ENCODE measurements at regions not wholly inside any gene's neighbourhood (a gene's known extent, or its start where the extent isn't known, plus 50 kb on each side); places are given as distances from the start of the nearest gene placed in this dataset.

DNA sequence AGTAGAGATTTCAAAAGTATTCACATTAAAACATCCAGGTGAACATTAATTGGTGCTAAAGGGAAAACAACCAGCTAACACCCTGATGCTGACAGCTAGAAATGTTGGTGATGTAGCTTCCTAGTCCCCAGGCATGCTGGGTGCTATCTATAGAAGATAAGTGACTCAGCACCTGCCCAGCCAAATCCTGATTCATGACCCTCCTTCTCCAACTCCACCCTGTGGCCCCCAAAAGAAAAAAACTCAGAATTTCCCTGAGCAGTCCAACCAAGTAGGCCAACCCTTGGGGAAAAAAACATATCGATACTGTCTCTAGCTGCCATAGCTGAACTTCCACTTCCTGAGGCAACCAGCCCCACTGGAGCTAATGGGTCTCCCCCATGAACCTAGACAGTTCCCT is 197.6 kb upstream of the KLF3 start:
- intact Hi-C loops (cut with micrococcal nuclease) = no loop called here
- no peak overlapping the region for H3K9ac ChIP-seq (ENCODE audit: low read length)
- 0 out of 4 replicates have a peak, but pooled peaks cover 0 to 5% of the 10 kb centered on the region in 2 experiments for H3K9me3 ChIP-seq (ENCODE audit: control insufficient read depth in 1 of 2, insufficient read depth in 1 of 2, low read depth in 1 of 2, low read length in 2 of 2)
- no peaks in the 10 kb centered on the region for H3K79me2 ChIP-seq (ENCODE audit: insufficient read depth, low read length)
- DNase-seq (ENCODE audit: low read depth, low spot score) (no peak), ATAC-seq (no peak; the same call in 1 of the 2 replicates)
- no peaks in the 10 kb centered on the region for H4K20me1 ChIP-seq (ENCODE audit: insufficient read depth)
- no peaks in the 10 kb centered on the region for H3K9me2 ChIP-seq (ENCODE audit: insufficient read depth)
- H3K27me3 ChIP-seq (ENCODE audit: insufficient read depth, low read length) = no peaks in the 10 kb centered on the region
- no peak for TF ChIP-seq JUND (IDR thresholded peaks at IDR 0.05)
- no peak for TF ChIP-seq CEBPB (IDR thresholded peaks at IDR 0.05; ENCODE audit: low read depth)
- TF ChIP-seq TCF7L2 (IDR thresholded peaks at IDR 0.05; ENCODE audit: borderline replicate concordance, extremely low read depth, insufficient read depth, insufficient read length) = no peak
- TF ChIP-seq YY1 (IDR thresholded peaks at IDR 0.05; ENCODE audit: extremely low read depth, insufficient replicate concordance, low read depth, low read length) = no peak
- TF ChIP-seq CBX3 (IDR thresholded peaks at IDR 0.05; ENCODE audit: low read depth) = no peak
- H3K36me3 ChIP-seq (ENCODE audit: control insufficient read depth in 1 of 2, insufficient read depth in 2 of 2, low read length in 2 of 2) = no peaks in the 10 kb centered on the region
- RAD21 ChIA-PET (ENCODE audit: low non-redundant PET in 1 of 2, low total read pairs in 2 of 2, uncharacterized antibody in 2 of 2, unreplicated experiment in 2 of 2) = no interaction called here
- CTCF ChIA-PET = no interaction called here
- peaks cover 0 to 7% of the 10 kb centered on the region in 2 experiments; a peak in 1 of 4 replicates for H3K4me1 ChIP-seq (ENCODE audit: control insufficient read depth in 1 of 2, insufficient read depth in 2 of 2, low read length in 2 of 2)
- POLR2A ChIA-PET = no interaction called here
- no peak overlapping the region for H3K4me3 ChIP-seq (replicated peaks in 1 of 2; ENCODE audit: low read depth in 1 of 2, low read length in 2 of 2)
- H3K4me2 ChIP-seq (ENCODE audit: low read length) = no peak overlapping the region
- H3K27ac ChIP-seq (ENCODE audit: low read depth, low read length) = no peak overlapping the region
- no TSS peak for BruUV-seq (replicated peaks)
- H2AFZ ChIP-seq (ENCODE audit: low read depth, low read length, poor library complexity, severe bottlenecking) = no peak overlapping the region

DNA sequence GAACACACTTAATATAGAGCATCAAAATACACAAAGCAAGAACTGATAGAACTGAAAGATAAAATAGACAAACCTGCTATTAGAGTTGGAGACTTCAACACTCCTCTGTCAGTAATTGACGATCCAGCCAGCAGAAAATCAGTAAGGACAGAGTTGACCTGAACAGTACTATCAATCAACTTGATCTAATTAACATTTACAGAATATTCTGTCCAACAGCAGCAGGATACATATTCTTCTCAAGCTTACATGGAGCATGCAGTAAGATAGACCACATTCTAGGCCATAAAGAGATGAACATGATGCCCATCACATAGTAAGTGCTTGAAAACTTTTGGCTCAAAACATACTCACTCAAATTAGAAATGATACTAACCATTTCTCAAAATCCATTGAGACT is 196.7 kb upstream of the KLF3 start:
- H3K9ac ChIP-seq (ENCODE audit: low read length) = no peak overlapping the region
- DNase-seq (ENCODE audit: low read depth, low spot score) (no peak), ATAC-seq (no peak)
- RAD21 ChIA-PET (ENCODE audit: low non-redundant PET in 1 of 2, low total read pairs in 2 of 2, uncharacterized antibody in 2 of 2, unreplicated experiment in 2 of 2) = no interaction called here
- H3K36me3 ChIP-seq (ENCODE audit: control insufficient read depth in 1 of 2, insufficient read depth in 2 of 2, low read length in 2 of 2) = no peaks in the 10 kb centered on the region
- no peaks in the 10 kb centered on the region for H3K9me2 ChIP-seq (ENCODE audit: insufficient read depth)
- TF ChIP-seq SP1 (IDR thresholded peaks at IDR 0.05; ENCODE audit: low read depth) (no peak), POLR2A (IDR thresholded peaks at IDR 0.05; ENCODE audit: borderline replicate concordance, extremely low read depth, insufficient read depth, insufficient read length) (no peak), ZFX (IDR thresholded peaks at IDR 0.05) (no peak)
- 0 out of 4 replicates have a peak, but pooled peaks cover 0 to 5% of the 10 kb centered on the region in 2 experiments for H3K9me3 ChIP-seq (ENCODE audit: control insufficient read depth in 1 of 2, insufficient read depth in 1 of 2, low read depth in 1 of 2, low read length in 2 of 2)
- BruUV-seq (replicated peaks) = no TSS peak
- no peaks in the 10 kb centered on the region for H3K79me2 ChIP-seq (ENCODE audit: insufficient read depth, low read length)
- no peaks in the 10 kb centered on the region for H4K20me1 ChIP-seq (ENCODE audit: insufficient read depth)
- H3K27ac ChIP-seq (ENCODE audit: low read depth, low read length) = no peak overlapping the region
- POLR2A ChIA-PET = no interaction called here
- H3K27me3 ChIP-seq (ENCODE audit: insufficient read depth, low read length) = no peaks in the 10 kb centered on the region
- intact Hi-C loops (cut with micrococcal nuclease) = no loop called here
- H2AFZ ChIP-seq (ENCODE audit: low read depth, low read length, poor library complexity, severe bottlenecking) = no peak overlapping the region
- no peak overlapping the region for H3K4me3 ChIP-seq (replicated peaks in 1 of 2; ENCODE audit: low read depth in 1 of 2, low read length in 2 of 2)
- H3K4me1 ChIP-seq (ENCODE audit: control insufficient read depth in 1 of 2, insufficient read depth in 2 of 2, low read length in 2 of 2) = peaks cover 0 to 7% of the 10 kb centered on the region in 2 experiments; a peak in 1 of 4 replicates
- CTCF ChIA-PET = no interaction called here
- H3K4me2 ChIP-seq (ENCODE audit: low read length) = no peak overlapping the region
